GM18499 (cell line): ENCODE measurements at regions not wholly inside any gene's neighbourhood (a gene's known extent, or its start where the extent isn't known, plus 50 kb on each side); places are given as distances from the start of the nearest gene placed in this dataset.

ENCODE experiments used
- ATAC-seq: cut with Tn5 transposase; IDR thresholded peaks from one replicate; pipeline ENCODE4 v1.9.1; 2021; ENCODE audit warnings: moderate number of reproducible peaks; ENCODE audit not compliant: insufficient read depth, unreplicated experiment

GRCh38 chr12:43057566-43057965 lies 468.0 kb upstream of the PRICKLE1 start:
- no peak for ATAC-seq

DNA sequence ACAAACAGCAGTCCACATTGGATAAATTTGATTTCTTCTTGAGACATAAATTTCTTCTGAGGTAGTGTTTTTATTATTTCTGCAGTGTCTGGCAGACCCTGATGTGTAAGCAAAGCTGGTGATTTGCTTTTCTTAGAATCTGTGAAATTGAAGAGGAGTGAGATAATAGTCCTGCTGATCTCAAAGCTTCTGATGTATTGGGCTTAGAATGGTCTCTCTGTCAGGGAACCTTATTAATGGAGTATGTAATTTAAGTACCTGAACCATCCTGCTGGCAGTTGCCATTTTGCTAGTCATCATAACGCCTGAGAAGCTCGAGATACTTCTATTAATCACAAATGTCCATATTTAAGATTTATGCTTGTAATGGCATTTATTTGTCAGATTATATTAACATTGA lies 464.5 kb upstream of the PRICKLE1 start:
- ATAC-seq: no peak

DNA sequence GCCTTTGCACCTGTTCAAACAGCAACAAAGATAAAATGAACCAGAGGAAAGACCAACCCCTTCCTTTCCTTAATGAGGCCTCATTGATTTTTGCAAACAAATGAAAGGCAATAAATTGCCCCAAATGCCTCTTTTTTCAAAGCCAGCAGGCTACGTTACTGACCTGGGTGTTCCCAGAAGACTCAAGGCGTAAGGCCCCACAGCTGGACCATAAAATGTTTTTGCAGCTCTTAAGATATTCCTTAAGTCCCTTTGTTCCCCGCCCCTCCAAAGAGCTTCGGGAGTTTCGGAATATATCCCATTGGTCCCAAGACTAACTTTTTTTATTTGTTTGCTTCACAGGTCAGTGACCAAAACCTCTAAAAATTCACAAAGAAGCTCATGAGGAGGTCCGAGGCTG lies 462.9 kb upstream of the PRICKLE1 start:
- ATAC-seq: no peak

DNA sequence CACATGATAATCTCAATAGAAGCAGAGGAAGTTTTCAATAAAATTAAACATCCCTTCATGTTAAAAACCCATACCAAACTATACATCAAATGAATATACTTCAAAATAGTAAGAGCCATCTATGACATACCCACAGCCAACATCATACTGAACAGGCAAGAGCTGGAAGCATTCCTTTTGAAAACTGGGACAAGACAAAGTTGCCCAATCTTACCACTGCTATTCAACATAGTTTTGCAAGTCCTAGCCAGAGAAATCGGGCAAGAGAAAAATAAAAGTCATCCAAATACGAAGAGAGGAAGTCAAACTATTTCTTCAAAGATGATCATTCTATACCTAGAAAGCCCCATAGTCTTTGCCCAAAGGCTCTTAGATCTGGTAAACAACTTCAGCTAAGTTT lies 454.7 kb upstream of the PRICKLE1 start:
- no peak for ATAC-seq

DNA sequence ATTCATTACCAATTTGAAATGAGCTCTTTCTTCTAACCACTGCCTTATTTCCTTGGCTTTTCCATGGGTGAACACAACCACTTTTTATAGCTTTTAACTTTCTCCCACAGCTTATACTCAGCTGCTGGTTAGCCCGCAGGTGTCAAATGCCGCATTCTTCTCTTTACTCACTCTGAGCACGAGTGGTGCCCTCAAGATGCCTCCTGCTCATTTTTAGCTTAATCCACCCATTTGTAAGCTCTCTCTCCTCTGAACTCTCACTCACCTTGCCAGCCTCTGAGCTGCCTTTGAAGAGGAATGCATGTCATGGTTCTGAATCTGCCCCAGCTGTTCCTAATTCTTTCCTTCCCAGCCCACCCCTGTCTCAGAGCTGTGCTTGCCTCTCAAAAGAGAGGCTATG lies 449.4 kb upstream of the PRICKLE1 start:
- no peak for ATAC-seq

- ATAC-seq: no peak
Measured at GRCh38 chr12:43029971-43030370, 440.4 kb upstream of the PRICKLE1 start.

GRCh38 chr12:43028826-43029225 lies 439.3 kb upstream of the PRICKLE1 start:
- ATAC-seq: no peak

DNA sequence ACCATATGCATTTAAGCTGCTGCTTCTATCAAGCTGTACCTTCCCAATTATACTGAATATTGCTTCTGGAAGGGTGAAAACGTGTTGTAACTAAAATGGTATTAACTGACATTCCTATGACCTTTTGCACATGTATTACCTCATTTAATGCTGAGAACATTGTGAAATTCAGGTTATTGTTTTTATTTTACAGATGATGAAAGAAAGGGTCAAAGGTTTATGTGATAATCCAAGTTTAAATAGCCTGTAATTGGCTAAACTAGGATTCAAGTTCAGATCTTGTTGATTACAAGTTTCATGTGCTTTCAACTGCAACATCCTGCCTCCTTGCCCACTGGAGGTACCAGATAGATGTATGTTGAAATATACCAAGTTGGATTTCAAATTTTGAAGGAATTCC lies 433.3 kb upstream of the PRICKLE1 start:
- no peak for ATAC-seq

DNA sequence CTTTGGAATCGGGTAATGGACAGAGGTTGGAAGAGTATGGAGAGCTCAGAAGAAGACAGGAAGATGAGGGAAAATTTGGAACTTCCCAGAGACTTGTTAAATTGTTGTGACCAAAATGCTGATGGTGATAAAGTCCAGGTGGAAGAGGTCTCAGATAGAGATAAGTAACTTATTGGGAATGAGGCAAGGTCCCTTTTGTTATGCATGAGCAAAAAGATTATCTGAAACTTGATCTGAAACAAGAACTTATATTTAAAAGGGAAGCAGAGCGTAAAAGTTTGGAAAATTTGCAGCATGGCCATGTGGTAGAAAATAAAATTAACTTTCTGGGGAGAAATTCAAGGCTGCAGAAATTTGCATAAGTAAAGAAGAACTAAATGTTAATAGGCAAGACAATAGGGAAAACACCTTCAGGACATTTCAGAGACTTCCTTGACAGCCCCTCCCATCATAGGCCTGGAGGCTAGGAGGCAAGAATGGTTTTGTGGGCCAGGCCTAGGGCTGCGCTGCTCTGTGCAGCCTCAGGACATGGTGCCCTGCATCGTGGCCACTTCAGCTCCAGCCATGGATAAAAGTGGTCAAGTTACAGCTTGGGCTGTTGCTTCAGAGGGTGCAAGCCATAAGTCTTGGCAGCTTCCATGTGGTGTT lies 425.7 kb upstream of the PRICKLE1 start:
- no peak for ATAC-seq

GRCh38 chr12:43011383-43011926 lies 421.9 kb upstream of the PRICKLE1 start:
- peak; percentile 72 for ATAC-seq

GRCh38 chr12:43009846-43010240 lies 420.3 kb upstream of the PRICKLE1 start:
- ATAC-seq: no peak

DNA sequence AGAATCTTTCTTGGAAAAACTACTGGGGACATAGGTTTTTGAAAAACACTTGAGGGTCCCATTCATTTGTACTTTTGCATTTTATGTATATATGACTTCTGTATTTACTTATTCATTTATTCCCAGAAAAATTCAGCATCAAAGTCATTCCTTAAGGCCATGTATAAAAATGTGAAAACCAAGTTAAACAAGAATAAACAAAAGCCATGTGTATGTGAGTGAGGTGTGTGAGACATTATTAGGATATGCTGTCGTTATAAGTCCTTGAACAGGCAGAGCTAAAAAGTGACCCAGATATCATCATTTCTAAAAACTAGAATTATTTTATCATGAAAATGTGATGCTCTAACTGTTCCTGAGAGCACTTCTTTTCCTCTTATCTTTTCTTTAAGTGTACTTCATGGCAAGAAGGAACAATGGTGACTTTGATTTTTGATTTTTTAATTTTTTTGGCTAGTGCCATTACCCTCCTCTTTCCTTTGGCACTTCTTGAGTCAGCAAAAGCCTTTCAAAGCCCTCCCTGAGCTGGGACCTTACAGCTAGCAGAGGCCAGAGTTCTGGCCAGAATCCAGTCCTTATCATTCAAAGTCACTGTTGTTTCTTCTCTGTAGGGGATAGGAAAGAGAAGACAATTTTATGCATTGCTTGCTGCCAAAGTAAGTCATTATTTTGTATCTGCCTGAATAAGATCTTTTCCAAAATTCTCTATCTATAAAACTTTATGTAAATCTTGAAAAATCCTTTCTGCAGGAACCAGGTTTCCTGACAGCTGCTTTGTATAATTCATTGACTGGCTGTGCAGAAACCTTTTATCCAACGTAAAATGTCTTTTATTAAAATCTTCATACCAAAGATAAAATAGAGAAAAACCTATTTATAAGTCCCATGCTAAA lies 419.7 kb upstream of the PRICKLE1 start:
- ATAC-seq: no peak

DNA sequence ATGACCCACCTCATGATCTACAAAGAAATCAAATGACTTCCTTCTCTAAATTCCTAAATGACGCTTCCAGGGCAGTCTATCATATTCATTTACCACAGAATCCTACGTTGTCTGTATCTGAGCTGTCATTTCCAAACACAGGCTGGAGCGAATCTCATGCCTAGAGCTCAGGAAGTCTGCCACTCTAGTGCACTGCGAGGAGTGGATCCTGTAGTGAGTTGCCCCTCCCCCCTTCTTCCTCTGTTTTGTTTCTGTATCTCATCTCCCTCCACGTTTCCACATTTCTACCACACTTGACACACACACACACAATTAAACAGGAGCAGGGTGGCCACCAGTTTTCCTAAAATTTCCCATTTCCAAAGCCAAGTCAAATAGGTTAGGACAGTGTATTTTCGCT lies 415.4 kb upstream of the PRICKLE1 start:
- ATAC-seq: no peak

GRCh38 chr12:43004141-43004540 lies 414.6 kb upstream of the PRICKLE1 start:
- ATAC-seq: no peak

- ATAC-seq: no peak
Measured at GRCh38 chr12:42996869-42997431, 407.4 kb upstream of the PRICKLE1 start.

GRCh38 chr12:42992826-42993225 lies 403.3 kb upstream of the PRICKLE1 start:
- no peak for ATAC-seq

DNA sequence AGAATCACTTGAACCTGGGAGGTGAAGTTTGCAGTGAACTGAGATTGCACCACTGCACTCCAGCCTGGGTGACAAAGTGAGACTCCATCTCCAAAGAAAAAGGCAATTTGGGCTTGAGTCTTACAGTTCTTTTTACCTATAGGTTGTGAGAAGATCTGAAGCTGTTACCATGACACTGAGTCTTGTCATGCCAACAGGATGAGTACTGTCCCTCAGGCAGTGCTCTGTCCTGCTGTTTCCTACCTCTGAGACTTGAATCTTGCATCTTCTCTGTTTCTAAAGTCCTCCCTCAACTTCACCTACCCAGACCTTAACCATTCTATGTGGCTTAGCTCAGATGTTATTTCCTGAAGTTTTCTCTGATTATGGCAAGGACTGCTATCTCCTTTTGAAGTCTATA lies 400.8 kb upstream of the PRICKLE1 start:
- no peak for ATAC-seq

- ATAC-seq: no peak
Measured at GRCh38 chr12:42987216-42987650, 397.7 kb upstream of the PRICKLE1 start.

GRCh38 chr12:42985506-42985905 lies 396.0 kb upstream of the PRICKLE1 start:
- ATAC-seq: no peak

DNA sequence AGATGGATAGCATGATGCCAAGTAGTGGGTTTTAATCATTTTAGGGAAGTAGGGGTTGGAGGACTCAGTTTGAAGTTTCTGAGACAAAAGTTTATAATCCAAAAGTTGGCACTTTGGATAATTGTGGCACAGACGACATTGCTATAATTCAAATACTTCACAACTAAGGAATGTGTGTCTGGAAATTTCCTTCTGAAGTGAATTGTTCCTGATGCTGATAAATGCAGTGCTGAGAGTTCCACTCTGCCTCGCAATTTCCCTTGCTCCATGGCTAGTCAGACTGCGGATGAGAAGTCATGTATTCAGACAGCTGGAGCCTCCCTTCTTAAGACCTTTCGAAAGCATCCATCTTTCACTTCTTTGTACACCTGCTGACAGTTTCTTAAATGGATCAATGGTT lies 393.3 kb upstream of the PRICKLE1 start:
- ATAC-seq: no peak

DNA sequence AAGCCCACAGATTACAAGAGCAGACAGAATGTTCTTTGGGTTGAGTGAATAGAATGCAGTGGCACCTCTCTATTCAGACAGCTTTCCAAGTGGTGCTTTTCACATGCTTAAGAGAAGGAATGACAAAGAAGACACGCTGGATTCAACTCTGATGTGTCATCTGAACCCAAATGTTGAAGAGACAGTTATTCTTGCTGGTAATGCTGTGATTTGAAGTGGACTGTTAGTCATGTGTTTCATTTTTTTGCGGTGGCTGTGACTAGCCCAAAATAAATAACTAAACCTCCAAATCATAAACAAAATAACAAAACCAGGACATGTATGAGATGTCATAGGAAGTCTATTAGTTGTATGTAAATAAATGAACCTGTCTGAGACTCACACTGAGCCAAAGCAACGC lies 391.8 kb upstream of the PRICKLE1 start:
- no peak for ATAC-seq
